SU-DHL-6 (cell line): ENCODE measurements at regions not wholly inside any gene's neighbourhood (a gene's known extent, or its start where the extent isn't known, plus 50 kb on each side); places are given as distances from the start of the nearest gene placed in this dataset.

ENCODE experiments used
- CTCF ChIP-seq: fragments of 200-600 bp; sonication (generic); IDR thresholded peaks from one replicate; pipeline ENCODE4 v1.5.1; 2017; ENCODE audit warnings: antibody characterized with exemption, mild to moderate bottlenecking, low read length, moderate library complexity; ENCODE audit not compliant: insufficient read depth, poor library complexity, severe bottlenecking
- EZH2phosphoT487 ChIP-seq: fragments of 200-600 bp; sonication (generic), shearing (Covaris generic); conservative IDR thresholded peaks from 2 replicates; pipeline ENCODE4 v1.6.1; 2018; ENCODE audit warnings: mild to moderate bottlenecking, antibody characterized with exemption, low read length, moderate library complexity, mixed read lengths

- TF ChIP-seq CTCF (no peak), EZH2phosphoT487 (no peak)
Measured at GRCh38 chr9:16196206-16196605, 643.4 kb downstream of the CCDC171 start.
